ENCODE measurements at regions not wholly inside any gene's neighbourhood (a gene's known extent, or its start where the extent isn't known, plus 50 kb on each side); places are given as distances from the start of the nearest gene placed in this dataset.

- no peak overlapping the region for H3K4me3 ChIP-seq
- H3K36me3 ChIP-seq: no peaks in the 10 kb centered on the region
- TF ChIP-seq CTCF (IDR thresholded peaks at IDR 0.05): no peak
- no peaks in the 10 kb centered on the region for H3K4me1 ChIP-seq
- ATAC-seq (no peak), DNase-seq (no peak)
- intact Hi-C loops (cut with DNase I): no loop called here
- H3K27me3 ChIP-seq (ENCODE audit: low read depth): no peaks in the 10 kb centered on the region
- no peak overlapping the region for H3K27ac ChIP-seq
- no peaks in the 10 kb centered on the region for H3K9me3 ChIP-seq
Measured at GRCh38 chr11:97354576-97354975, 964.8 kb downstream of the JRKL start.

GRCh38 chr11:97355230-97355629, 965.4 kb downstream of the JRKL start:
- intact Hi-C loops (cut with DNase I): no loop called here
- H3K36me3 ChIP-seq: no peaks in the 10 kb centered on the region
- H3K9me3 ChIP-seq: no peaks in the 10 kb centered on the region
- ATAC-seq: no peak
- H3K4me3 ChIP-seq: no peak overlapping the region
- DNase-seq: no peak
- no peaks in the 10 kb centered on the region for H3K4me1 ChIP-seq
- no peak overlapping the region for H3K27ac ChIP-seq
- TF ChIP-seq CTCF (IDR thresholded peaks at IDR 0.05): no peak
- no peaks in the 10 kb centered on the region for H3K27me3 ChIP-seq (ENCODE audit: low read depth)

GRCh38 chr11:97356144-97356543, 966.3 kb downstream of the JRKL start:
- H3K27me3 ChIP-seq (ENCODE audit: low read depth): no peaks in the 10 kb centered on the region
- TF ChIP-seq CTCF (IDR thresholded peaks at IDR 0.05): no peak
- no peak for DNase-seq
- no peak overlapping the region for H3K4me3 ChIP-seq
- H3K9me3 ChIP-seq: no peaks in the 10 kb centered on the region
- no peaks in the 10 kb centered on the region for H3K36me3 ChIP-seq
- H3K4me1 ChIP-seq: no peaks in the 10 kb centered on the region
- intact Hi-C loops (cut with DNase I): no loop called here
- no peak overlapping the region for H3K27ac ChIP-seq
- ATAC-seq: no peak

GRCh38 chr11:97359016-97359415, 969.2 kb downstream of the JRKL start:
- DNase-seq: no peak
- H3K27me3 ChIP-seq (ENCODE audit: low read depth): no peaks in the 10 kb centered on the region
- H3K36me3 ChIP-seq: no peaks in the 10 kb centered on the region
- no peak for TF ChIP-seq CTCF (IDR thresholded peaks at IDR 0.05)
- intact Hi-C loops (cut with DNase I): no loop called here
- ATAC-seq: no peak
- H3K4me1 ChIP-seq: no peaks in the 10 kb centered on the region
- H3K27ac ChIP-seq: no peak overlapping the region
- no peak overlapping the region for H3K4me3 ChIP-seq
- no peaks in the 10 kb centered on the region for H3K9me3 ChIP-seq

- no peak for ATAC-seq
- Histone ChIP-seq H3K9me3 (peaks cover 3% of the 10 kb centered on the region), H3K4me3 (no peak overlapping the region)
Measured at GRCh38 chr11:97361812-97362378, 972.1 kb downstream of the JRKL start.

More at GRCh38 chr11:97361812-97362378, 972.1 kb downstream of the JRKL start:
- no peaks in the 10 kb centered on the region for H3K36me3 ChIP-seq
- H3K4me1 ChIP-seq: no peaks in the 10 kb centered on the region
- TF ChIP-seq CTCF (IDR thresholded peaks at IDR 0.05): no peak
- no peak for DNase-seq
- no peaks in the 10 kb centered on the region for H3K27me3 ChIP-seq (ENCODE audit: low read depth)
- intact Hi-C loops (cut with DNase I): no loop called here
- no peak overlapping the region for H3K27ac ChIP-seq
